ENCODE measurements at regions not wholly inside any gene's neighbourhood (a gene's known extent, or its start where the extent isn't known, plus 50 kb on each side); places are given as distances from the start of the nearest gene placed in this dataset.

GRCh38 chr1:5267603-5268235, 613.3 kb downstream of the AJAP1 start:
- no peak overlapping the region for H3K4me3 ChIP-seq
- H3K9me3 ChIP-seq: peaks cover 0 to 22% (median 9%) of the 10 kb centered on the region in 4 donors
- intact Hi-C loops (cut with DNase I; ENCODE audit: low total_unique reads): no loop called here
- no peaks in the 10 kb centered on the region for H3K4me1 ChIP-seq
- DNase-seq: no peak
- no peak for TF ChIP-seq EP300 (IDR thresholded peaks at IDR 0.05)
- TF ChIP-seq POLR2AphosphoS5 (IDR thresholded peaks at IDR 0.05): no peak
- no peak for TF ChIP-seq POLR2A (IDR thresholded peaks at IDR 0.05)
- no peak for TF ChIP-seq CTCF (IDR thresholded peaks at IDR 0.05)
- WGBS, 5 donors: 46 to 51% (median 49%) methylated on average over 13 to 14 of the region's 14 CpGs
- no peak overlapping the region for H3K27ac ChIP-seq
- no peaks in the 10 kb centered on the region for H3K36me3 ChIP-seq
- peaks cover 0 to 21% (median 3%) of the 10 kb centered on the region in 3 donors for H3K27me3 ChIP-seq

DNA sequence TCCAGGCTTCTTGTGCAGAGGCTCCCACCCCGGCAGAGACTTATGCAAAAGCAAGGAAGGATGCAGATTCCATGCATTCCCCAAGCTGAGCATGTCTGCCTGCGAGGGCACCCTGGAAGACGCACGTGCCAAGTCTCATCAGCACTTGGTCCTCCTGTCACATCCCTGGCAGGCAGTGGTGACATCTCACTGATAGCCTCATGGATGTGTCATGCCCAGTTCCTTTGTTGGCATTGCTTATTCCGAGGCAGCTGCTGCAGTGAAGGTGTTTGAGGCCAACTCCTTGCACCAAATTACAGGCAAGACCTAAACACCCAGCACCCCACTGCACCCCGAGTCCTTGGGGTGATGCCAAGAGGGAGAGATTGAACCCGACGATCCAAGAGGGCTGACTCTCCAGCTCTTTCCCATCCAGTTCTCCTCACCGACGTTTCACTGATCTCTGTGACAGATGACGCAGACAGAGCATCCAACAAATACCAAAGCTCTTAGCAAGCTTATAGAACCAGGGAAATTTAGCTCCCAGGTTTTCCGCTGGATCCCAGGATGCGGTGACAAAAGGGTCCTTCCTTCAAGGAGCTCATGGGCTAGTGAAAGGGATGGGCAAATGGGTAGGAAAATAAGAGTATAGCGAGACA, 611.1 kb downstream of the AJAP1 start:
- intact Hi-C loops (cut with DNase I; ENCODE audit: low total_unique reads): no loop called here
- peaks cover 0 to 27% (median 11%) of the 10 kb centered on the region in 4 donors for H3K9me3 ChIP-seq
- 68 to 79% (median 74%) methylated on average over 14 of the region's 14 CpGs for WGBS, 5 donors
- TF ChIP-seq POLR2AphosphoS5 (IDR thresholded peaks at IDR 0.05) (no peak), EP300 (IDR thresholded peaks at IDR 0.05) (no peak), POLR2A (IDR thresholded peaks at IDR 0.05) (no peak), CTCF (IDR thresholded peaks at IDR 0.05) (no peak)
- H3K36me3 ChIP-seq: no peaks in the 10 kb centered on the region
- peaks cover 0 to 21% (median 3%) of the 10 kb centered on the region in 3 donors for H3K27me3 ChIP-seq
- no peak for DNase-seq
- no peak overlapping the region for H3K27ac ChIP-seq
- H3K4me1 ChIP-seq: no peaks in the 10 kb centered on the region
- no peak overlapping the region for H3K4me3 ChIP-seq

DNA sequence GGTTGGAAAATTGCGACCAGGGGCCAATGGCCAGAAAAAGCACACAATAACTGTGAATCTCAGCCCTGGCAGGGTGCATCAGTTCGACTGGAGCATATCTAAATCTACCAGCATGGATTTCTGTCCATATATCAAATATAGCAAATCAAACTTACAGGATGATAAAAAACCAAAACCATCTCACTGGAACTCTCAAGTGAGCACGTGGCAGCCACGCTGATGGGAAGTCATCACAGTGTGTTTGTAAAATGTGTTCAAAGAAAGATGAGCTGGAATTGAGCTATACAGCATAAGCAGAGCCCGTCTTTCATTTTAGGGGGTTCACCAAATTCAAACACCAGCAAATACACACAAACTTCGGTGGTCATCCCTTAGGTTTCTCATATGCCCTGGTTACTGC, 610.1 kb downstream of the AJAP1 start:
- Histone ChIP-seq H3K36me3 (no peaks in the 10 kb centered on the region), H3K27me3 (peaks cover 0 to 21% (median 3%) of the 10 kb centered on the region in 3 donors), H3K27ac (no peak overlapping the region), H3K9me3 (peaks cover 0 to 34% (median 17%) of the 10 kb centered on the region in 4 donors), H3K4me3 (no peak overlapping the region), H3K4me1 (no peaks in the 10 kb centered on the region)
- TF ChIP-seq CTCF (IDR thresholded peaks at IDR 0.05): no peak
- no peak for TF ChIP-seq POLR2AphosphoS5 (IDR thresholded peaks at IDR 0.05)
- no peak for TF ChIP-seq POLR2A (IDR thresholded peaks at IDR 0.05)
- DNase-seq: no peak
- 61 to 74% (median 65%) methylated on average over 6 of the region's 6 CpGs for WGBS, 5 donors
- intact Hi-C loops (cut with DNase I; ENCODE audit: low total_unique reads): no loop called here

- H3K9me3 ChIP-seq: peaks cover 0 to 23% (median 20%) of the 10 kb centered on the region in 4 donors
- H3K27me3 ChIP-seq: no peaks in the 10 kb centered on the region
- no peak overlapping the region for H3K4me3 ChIP-seq
- no peaks in the 10 kb centered on the region for H3K4me1 ChIP-seq
- intact Hi-C loops (cut with DNase I; ENCODE audit: low total_unique reads): no loop called here
- TF ChIP-seq POLR2AphosphoS5 (IDR thresholded peaks at IDR 0.05): no peak
- TF ChIP-seq CTCF (IDR thresholded peaks at IDR 0.05): no peak
- no peak for TF ChIP-seq EP300 (IDR thresholded peaks at IDR 0.05)
- no peak for TF ChIP-seq POLR2A (IDR thresholded peaks at IDR 0.05)
- DNase-seq: no peak
- H3K36me3 ChIP-seq: no peaks in the 10 kb centered on the region
- H3K27ac ChIP-seq: no peak overlapping the region
- 49 to 74% (median 69%) methylated on average over 2 of the region's 2 CpGs for WGBS, 5 donors
These were observed 602.4 kb downstream of the AJAP1 start for GRCh38 chr1:5256793-5257192.
